Natural killer cell treated with Interleukin-12 subunit alpha and Interleukin-12 subunit beta and Interleukin-15 and Interleukin-18, amount 100 ng/mL, for 72 hours (primary cell): ENCODE measurements at regions not wholly inside any gene's neighbourhood (a gene's known extent, or its start where the extent isn't known, plus 50 kb on each side); places are given as distances from the start of the nearest gene placed in this dataset.

Experiments used
- ATAC-seq, 2 donors: fragments of 150-1000 bp; cut with Tn5 transposase in 1 of 2; sonication (Bioruptor Pico), chemical (Tn5 transposase) in 1 of 2; 2 replicates each; pipeline ENCODE4 v1.10.0; 2021
- DNase-seq: peaks from one replicate; pipeline ENCODE4 v3.0.0; 2022; ENCODE audit warnings: low spot score
- H3K27ac Mint-ChIP-seq, 2 donors: 1 replicate in 1 of 2; 2 replicates in 1 of 2; pipeline ENCODE4 v1.8.0; 2022; ENCODE audit warnings: mixed read lengths in 2 of 2, mild to moderate bottlenecking in 1 of 2, moderate library complexity in 1 of 2
- H3K27me3 Mint-ChIP-seq, 2 donors: 1 replicate in 1 of 2; 2 replicates in 1 of 2; pipeline ENCODE4 v1.8.0; 2022; ENCODE audit warnings: mixed read lengths in 2 of 2
- H3K36me3 Mint-ChIP-seq: one replicate; pipeline ENCODE4 v1.8.0; 2022; ENCODE audit warnings: mixed read lengths
- H3K4me1 Mint-ChIP-seq, 2 donors: 1 replicate in 1 of 2; 2 replicates in 1 of 2; pipeline ENCODE4 v1.8.0; 2022; ENCODE audit warnings: low read depth in 2 of 2, mixed read lengths in 2 of 2, mild to moderate bottlenecking in 1 of 2
- H3K4me3 Mint-ChIP-seq: one replicate; pipeline ENCODE4 v1.8.0; 2022; ENCODE audit warnings: mixed read lengths
- H3K9me3 Mint-ChIP-seq: 2 replicates; pipeline ENCODE4 v1.8.0; 2022; ENCODE audit warnings: mixed read lengths

GRCh38 chr9:107683566-107683965 is 194.0 kb upstream of the KLF4 start:
- Mint-ChIP-seq H3K9me3 (no peaks in the 10 kb centered on the region), H3K27ac (no peak overlapping the region), H3K4me3 (no peak overlapping the region), H3K27me3 (peaks cover 0 to 3% of the 10 kb centered on the region in 2 donors), H3K4me1 (no peaks in the 10 kb centered on the region), H3K36me3 (no peaks in the 10 kb centered on the region)
- ATAC-seq, result no peak
- no peak for DNase-seq

GRCh38 chr9:107681988-107682387 is 192.4 kb upstream of the KLF4 start:
- H3K36me3 Mint-ChIP-seq, result no peaks in the 10 kb centered on the region
- ATAC-seq (no peak), DNase-seq (no peak)
- peaks cover 3% of the 10 kb centered on the region for H3K9me3 Mint-ChIP-seq
- H3K27ac Mint-ChIP-seq, result no peak overlapping the region
- H3K27me3 Mint-ChIP-seq, result no peaks in the 10 kb centered on the region
- no peak overlapping the region for H3K4me3 Mint-ChIP-seq
- no peaks in the 10 kb centered on the region for H3K4me1 Mint-ChIP-seq

- H3K27ac Mint-ChIP-seq, result no peak overlapping the region
- H3K9me3 Mint-ChIP-seq, result peaks cover 3% of the 10 kb centered on the region
- H3K4me3 Mint-ChIP-seq, result no peak overlapping the region
- H3K4me1 Mint-ChIP-seq, result no peaks in the 10 kb centered on the region
- no peaks in the 10 kb centered on the region for H3K27me3 Mint-ChIP-seq
- H3K36me3 Mint-ChIP-seq, result no peaks in the 10 kb centered on the region
- ATAC-seq, result no peak
- no peak for DNase-seq
Measured at GRCh38 chr9:107675351-107676259, 186.0 kb upstream of the KLF4 start.

- ATAC-seq (no peak), DNase-seq (no peak)
- Mint-ChIP-seq H3K27ac (no peak overlapping the region), H3K9me3 (peaks cover 3% of the 10 kb centered on the region), H3K36me3 (no peaks in the 10 kb centered on the region), H3K4me1 (no peaks in the 10 kb centered on the region), H3K4me3 (no peak overlapping the region), H3K27me3 (no peaks in the 10 kb centered on the region)
Measured at GRCh38 chr9:107674721-107675277, 185.2 kb upstream of the KLF4 start.

GRCh38 chr9:107673861-107674720 is 184.5 kb upstream of the KLF4 start:
- no peak for DNase-seq
- H3K4me1 Mint-ChIP-seq, result no peaks in the 10 kb centered on the region
- ATAC-seq, result no peak
- no peak overlapping the region for H3K27ac Mint-ChIP-seq
- H3K27me3 Mint-ChIP-seq, result no peaks in the 10 kb centered on the region
- no peaks in the 10 kb centered on the region for H3K36me3 Mint-ChIP-seq
- H3K9me3 Mint-ChIP-seq, result peaks cover 3% of the 10 kb centered on the region
- no peak overlapping the region for H3K4me3 Mint-ChIP-seq

GRCh38 chr9:107671588-107671987 is 182.0 kb upstream of the KLF4 start:
- no peak overlapping the region for H3K4me3 Mint-ChIP-seq
- no peaks in the 10 kb centered on the region for H3K4me1 Mint-ChIP-seq
- H3K36me3 Mint-ChIP-seq, result no peaks in the 10 kb centered on the region
- DNase-seq (no peak), ATAC-seq (no peak)
- H3K9me3 Mint-ChIP-seq, result no peaks in the 10 kb centered on the region
- H3K27ac Mint-ChIP-seq, result no peak overlapping the region
- H3K27me3 Mint-ChIP-seq, result no peaks in the 10 kb centered on the region

GRCh38 chr9:107669422-107669821 is 179.9 kb upstream of the KLF4 start:
- Mint-ChIP-seq H3K27me3 (peaks cover 2 to 8% of the 10 kb centered on the region in 2 donors), H3K27ac (no peak overlapping the region), H3K4me3 (no peak overlapping the region), H3K36me3 (no peaks in the 10 kb centered on the region), H3K4me1 (no peaks in the 10 kb centered on the region), H3K9me3 (peaks cover 2% of the 10 kb centered on the region)
- no peak for DNase-seq
- ATAC-seq, result no peak

GRCh38 chr9:107667231-107668070 is 177.9 kb upstream of the KLF4 start:
- ATAC-seq, result no peak
- H3K27ac Mint-ChIP-seq, result no peak overlapping the region
- H3K4me3 Mint-ChIP-seq, result no peak overlapping the region
- H3K27me3 Mint-ChIP-seq, result peaks cover 2 to 8% of the 10 kb centered on the region in 2 donors
- no peaks in the 10 kb centered on the region for H3K36me3 Mint-ChIP-seq
- DNase-seq, result no peak
- peaks cover 2% of the 10 kb centered on the region for H3K9me3 Mint-ChIP-seq
- no peaks in the 10 kb centered on the region for H3K4me1 Mint-ChIP-seq

GRCh38 chr9:107665057-107665456 is 175.5 kb upstream of the KLF4 start:
- peaks cover 2% of the 10 kb centered on the region for H3K9me3 Mint-ChIP-seq
- no peak overlapping the region for H3K27ac Mint-ChIP-seq
- H3K4me3 Mint-ChIP-seq, result no peak overlapping the region
- no peak for DNase-seq
- H3K4me1 Mint-ChIP-seq, result no peaks in the 10 kb centered on the region
- H3K27me3 Mint-ChIP-seq, result peaks cover 2 to 8% of the 10 kb centered on the region in 2 donors
- no peaks in the 10 kb centered on the region for H3K36me3 Mint-ChIP-seq
- ATAC-seq, result no peak

GRCh38 chr9:107660976-107661375 is 171.4 kb upstream of the KLF4 start:
- DNase-seq, result no peak
- H3K27me3 Mint-ChIP-seq, result peaks cover 2 to 5% of the 10 kb centered on the region in 2 donors
- no peak overlapping the region for H3K4me3 Mint-ChIP-seq
- peaks cover 6% of the 10 kb centered on the region for H3K9me3 Mint-ChIP-seq
- no peaks in the 10 kb centered on the region for H3K36me3 Mint-ChIP-seq
- H3K27ac Mint-ChIP-seq, result no peak overlapping the region
- ATAC-seq, result no peak
- peaks cover 0 to 2% of the 10 kb centered on the region in 2 donors for H3K4me1 Mint-ChIP-seq

GRCh38 chr9:107653263-107653821 is 163.8 kb upstream of the KLF4 start:
- peaks cover 0 to 3% of the 10 kb centered on the region in 2 donors for H3K27me3 Mint-ChIP-seq
- DNase-seq (no peak), ATAC-seq (no peak)
- H3K4me3 Mint-ChIP-seq, result no peak overlapping the region
- no peaks in the 10 kb centered on the region for H3K36me3 Mint-ChIP-seq
- peaks cover 3% of the 10 kb centered on the region for H3K9me3 Mint-ChIP-seq
- H3K4me1 Mint-ChIP-seq, result peaks cover 0 to 2% of the 10 kb centered on the region in 2 donors
- no peak overlapping the region for H3K27ac Mint-ChIP-seq

GRCh38 chr9:107650995-107651394 is 161.4 kb upstream of the KLF4 start:
- Mint-ChIP-seq H3K4me3 (no peak overlapping the region), H3K36me3 (no peaks in the 10 kb centered on the region), H3K27ac (no peak overlapping the region), H3K27me3 (no peaks in the 10 kb centered on the region), H3K9me3 (no peaks in the 10 kb centered on the region), H3K4me1 (no peaks in the 10 kb centered on the region)
- DNase-seq (no peak), ATAC-seq (no peak)

- Mint-ChIP-seq H3K4me3 (no peak overlapping the region), H3K4me1 (no peaks in the 10 kb centered on the region), H3K9me3 (no peaks in the 10 kb centered on the region), H3K27ac (no peak overlapping the region), H3K27me3 (no peaks in the 10 kb centered on the region), H3K36me3 (no peaks in the 10 kb centered on the region)
- ATAC-seq (no peak), DNase-seq (no peak)
Measured at GRCh38 chr9:107650321-107650720, 160.8 kb upstream of the KLF4 start.
